PC-9 (cell line): ENCODE measurements at regions not wholly inside any gene's neighbourhood (a gene's known extent, or its start where the extent isn't known, plus 50 kb on each side); places are given as distances from the start of the nearest gene placed in this dataset.

Experiments used
- EZH2 ChIP-seq: fragments of 200-600 bp; sonication (generic); IDR thresholded peaks from 2 replicates; pipeline ENCODE4 v1.8.0; 2017; ENCODE audit warnings: antibody characterized with exemption, low read depth
- TF ChIP-seq, protein P1 (sequence below): fragments of 200-600 bp; sonication (generic); conservative IDR thresholded peaks from 2 replicates; pipeline ENCODE4 v1.6.1; 2017; ENCODE audit warnings: mixed run types, antibody characterized with exemption, mild to moderate bottlenecking, moderate library complexity

- TF ChIP-seq, protein P1, sequence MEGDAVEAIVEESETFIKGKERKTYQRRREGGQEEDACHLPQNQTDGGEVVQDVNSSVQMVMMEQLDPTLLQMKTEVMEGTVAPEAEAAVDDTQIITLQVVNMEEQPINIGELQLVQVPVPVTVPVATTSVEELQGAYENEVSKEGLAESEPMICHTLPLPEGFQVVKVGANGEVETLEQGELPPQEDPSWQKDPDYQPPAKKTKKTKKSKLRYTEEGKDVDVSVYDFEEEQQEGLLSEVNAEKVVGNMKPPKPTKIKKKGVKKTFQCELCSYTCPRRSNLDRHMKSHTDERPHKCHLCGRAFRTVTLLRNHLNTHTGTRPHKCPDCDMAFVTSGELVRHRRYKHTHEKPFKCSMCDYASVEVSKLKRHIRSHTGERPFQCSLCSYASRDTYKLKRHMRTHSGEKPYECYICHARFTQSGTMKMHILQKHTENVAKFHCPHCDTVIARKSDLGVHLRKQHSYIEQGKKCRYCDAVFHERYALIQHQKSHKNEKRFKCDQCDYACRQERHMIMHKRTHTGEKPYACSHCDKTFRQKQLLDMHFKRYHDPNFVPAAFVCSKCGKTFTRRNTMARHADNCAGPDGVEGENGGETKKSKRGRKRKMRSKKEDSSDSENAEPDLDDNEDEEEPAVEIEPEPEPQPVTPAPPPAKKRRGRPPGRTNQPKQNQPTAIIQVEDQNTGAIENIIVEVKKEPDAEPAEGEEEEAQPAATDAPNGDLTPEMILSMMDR = no peak
- TF ChIP-seq EZH2 = no peak
Measured at GRCh38 chr7:113639221-113639620, 279.6 kb downstream of the PPP1R3A start.
